Keratinocyte (primary cell): ENCODE measurements at regions not wholly inside any gene's neighbourhood (a gene's known extent, or its start where the extent isn't known, plus 50 kb on each side); places are given as distances from the start of the nearest gene placed in this dataset.

ENCODE experiments used
- CTCF ChIP-seq, 3 experiments: IDR thresholded peaks in 1 of 3; conservative IDR thresholded peaks in 1 of 3; optimal IDR thresholded peaks in 1 of 3; 2 replicates in 2 of 3; 3 replicates in 1 of 3; pipeline versions ENCODE3 to v1.5.1; 2011; ENCODE audit warnings: low read length in 3 of 3, mild to moderate bottlenecking in 3 of 3, moderate library complexity in 2 of 3, control low read depth in 1 of 3, inconsistent platforms in 1 of 3; ENCODE audit not compliant: insufficient read depth in 2 of 3; ENCODE audit errors: extremely low read depth in 1 of 3
- EZH2 ChIP-seq: IDR thresholded peaks from one replicate; pipeline ENCODE4 v1.6.1; 2012; ENCODE audit warnings: inconsistent platforms, mild to moderate bottlenecking, low read length, moderate library complexity

- no peak for TF ChIP-seq CTCF (optimal IDR thresholded peaks at IDR 0.05 in 1 of 3, IDR thresholded peaks at IDR 0.05 in 1 of 3, conservative IDR thresholded peaks at IDR 0.05 in 1 of 3; ENCODE audit: extremely low read depth in 1 of 3, insufficient read depth in 2 of 3, low read length in 3 of 3)
- TF ChIP-seq EZH2: no peak
Measured at GRCh38 chr1:98523256-98523655, 138.3 kb upstream of the SNX7 start.
